Pons (tissue), 1 donor: ENCODE measurements at regions not wholly inside any gene's neighbourhood (a gene's known extent, or its start where the extent isn't known, plus 50 kb on each side); places are given as distances from the start of the nearest gene placed in this dataset.
A peak's percentile ranks its signal among the peaks of the same experiment; 100 is the strongest.
"Not testable (repeated sequence)": the region's sequence is repeated elsewhere in the genome, so short reads cannot be mapped to it uniquely, and the experiment has no call there.

Experiments used
- DNase-seq: peaks from one replicate; pipeline ENCODE4 v3.0.0-alpha.2; 2016; ENCODE audit warnings: low spot score

DNA sequence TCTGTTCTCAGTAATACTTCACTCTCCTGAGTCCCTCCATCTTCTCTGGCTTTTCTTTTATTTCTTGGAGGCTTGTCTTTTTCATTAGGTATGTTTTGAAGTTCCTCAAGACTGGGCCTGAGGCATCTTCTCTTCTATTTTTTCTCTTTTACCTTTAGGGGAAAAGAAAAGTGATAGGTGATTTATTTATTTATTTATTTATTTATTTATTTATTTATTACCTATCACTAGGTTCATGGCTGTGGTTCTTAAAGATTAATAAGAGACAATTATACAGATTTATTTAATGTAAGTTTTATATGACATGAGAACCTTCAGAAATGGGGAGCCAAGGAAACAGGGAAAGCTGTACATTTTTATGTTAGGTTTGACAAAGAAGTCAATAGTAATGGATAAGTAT, 330.3 kb upstream of the RBMS3 start:
- DNase-seq: no peak

DNA sequence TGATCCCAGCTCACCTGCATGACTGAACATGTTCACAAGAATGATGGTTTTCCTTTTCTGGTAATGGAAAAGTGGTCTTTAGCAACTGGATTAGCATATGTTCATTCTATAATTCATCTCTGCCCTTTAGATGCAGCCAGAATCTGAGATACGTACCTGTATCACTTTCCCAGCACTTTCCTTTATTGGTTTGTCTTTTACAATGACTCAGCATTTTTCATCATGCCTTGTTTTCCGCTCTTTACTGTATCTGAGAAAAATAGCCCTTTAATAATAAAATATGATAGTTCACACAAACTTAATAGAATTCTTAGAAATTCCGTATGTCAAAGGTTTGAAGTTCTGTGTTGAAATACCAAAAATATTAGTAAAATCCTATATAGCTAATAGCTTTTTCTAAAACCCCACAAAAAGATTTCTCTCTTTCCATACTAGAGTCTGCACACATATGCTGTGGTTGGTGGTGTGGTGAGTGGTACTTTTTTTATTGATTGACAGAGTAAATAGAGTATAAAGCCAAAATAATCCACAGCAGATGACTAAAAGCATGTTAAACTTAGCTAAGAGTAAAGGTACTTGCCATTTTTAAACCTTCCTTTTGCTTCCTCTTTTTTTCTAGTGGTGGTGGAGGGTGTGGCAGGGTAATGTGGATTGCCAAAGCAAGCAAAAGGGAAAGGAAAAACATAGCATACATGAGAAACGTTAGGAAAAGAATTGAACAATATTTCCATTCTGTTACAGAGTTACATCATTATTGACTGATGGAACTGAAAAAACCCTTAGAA, 328.9 kb upstream of the RBMS3 start:
- DNase-seq: no peak

DNA sequence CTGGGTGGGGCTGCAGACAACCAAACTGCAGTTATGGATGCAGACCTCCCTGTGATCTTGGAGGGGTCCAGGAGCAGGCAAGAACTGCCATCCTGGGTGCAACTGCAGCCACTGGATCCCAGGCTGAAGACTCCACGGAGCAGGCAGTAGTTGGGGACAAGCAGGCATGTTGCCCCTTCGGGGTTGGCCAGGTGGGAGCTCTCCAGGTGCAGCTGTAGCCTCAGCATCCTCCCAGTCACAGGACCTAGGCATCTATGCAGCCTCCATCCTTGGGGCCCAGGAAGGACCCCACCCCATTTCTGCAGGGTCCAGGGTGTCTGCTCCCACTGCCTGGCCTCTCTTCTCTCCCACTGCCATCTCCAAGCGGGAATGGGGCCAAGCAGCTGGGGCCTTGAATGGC, 322.2 kb upstream of the RBMS3 start:
- no peak for DNase-seq

DNA sequence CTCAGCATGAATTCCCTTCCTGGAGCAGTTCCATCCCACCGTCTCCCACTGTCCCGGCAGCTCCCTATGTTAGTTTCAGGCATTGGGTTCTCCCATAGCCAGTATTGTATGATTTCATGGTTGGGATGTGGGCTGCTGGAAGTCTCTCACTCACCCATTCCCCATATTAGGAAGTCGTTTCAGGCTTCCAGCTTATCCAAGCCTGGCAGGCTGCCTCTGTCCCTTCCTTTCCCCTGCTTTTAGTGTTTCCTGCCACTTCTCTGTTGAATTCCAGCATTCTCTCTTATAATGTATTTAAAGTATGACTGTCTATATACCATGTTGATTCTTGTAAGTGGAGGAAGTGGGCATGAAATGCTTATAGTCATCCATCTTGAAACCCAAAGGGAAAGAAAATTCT, 309.7 kb upstream of the RBMS3 start:
- no peak for DNase-seq

DNA sequence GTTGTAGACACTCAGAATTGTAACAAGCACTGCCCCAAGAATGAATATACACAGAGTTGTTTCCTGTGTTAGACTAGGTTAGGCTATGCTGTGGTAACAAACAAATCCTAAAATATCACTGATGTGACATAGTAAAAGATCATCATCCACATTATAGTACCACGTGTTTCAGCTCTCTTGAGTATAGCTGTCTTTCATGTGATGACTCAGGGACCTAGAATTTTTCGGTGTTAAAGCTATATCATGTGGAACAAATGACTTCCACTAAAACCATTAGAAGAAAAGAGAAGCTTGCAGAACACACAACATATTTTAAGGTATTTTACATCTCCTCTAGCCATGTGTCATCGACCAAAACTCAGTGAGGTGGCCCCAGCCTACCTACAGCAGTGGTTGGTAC, 307.9 kb upstream of the RBMS3 start:
- DNase-seq: no peak

- DNase-seq: no peak
Measured at GRCh38 chr3:28973609-28974008, 307.3 kb upstream of the RBMS3 start.

DNA sequence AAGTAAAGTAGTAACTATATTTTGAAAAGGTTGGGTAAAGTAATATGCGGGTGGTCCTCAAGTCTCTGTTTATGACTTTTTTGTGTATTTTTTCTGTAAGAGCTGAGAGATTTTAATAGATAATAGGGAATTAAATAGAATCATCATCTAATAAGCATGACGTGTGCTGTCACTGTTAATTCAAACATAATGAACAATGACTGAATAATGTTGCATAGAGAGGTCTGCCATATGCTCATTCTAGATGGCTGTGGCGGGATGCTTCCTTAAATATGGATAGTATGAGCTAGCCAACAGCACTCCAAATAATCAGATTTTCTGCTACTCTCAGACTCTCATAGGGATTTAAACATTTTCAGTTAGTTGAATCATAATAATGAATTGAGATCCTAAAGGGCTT, 302.8 kb upstream of the RBMS3 start:
- DNase-seq: no peak

GRCh38 chr3:28980131-28980530, 300.7 kb upstream of the RBMS3 start:
- DNase-seq: no peak

DNA sequence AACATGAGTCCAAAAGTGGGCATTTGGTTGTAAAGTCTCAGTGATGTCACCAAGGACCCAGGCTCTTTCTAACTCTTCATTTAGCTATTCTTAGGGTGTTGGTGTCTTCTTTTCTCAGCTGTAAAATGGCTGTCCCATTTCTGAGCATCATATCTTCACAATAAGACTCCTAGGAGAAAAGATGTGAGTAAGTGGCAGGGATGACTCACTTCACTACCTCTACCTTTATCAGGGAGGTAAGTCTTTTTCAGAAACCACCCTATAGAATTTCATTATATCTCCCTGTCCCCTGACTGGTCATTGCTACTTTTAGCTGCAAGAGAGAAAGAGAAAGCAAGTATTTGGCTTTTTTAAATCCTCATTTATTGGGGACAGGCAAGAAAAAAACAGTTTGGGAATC, 300.2 kb upstream of the RBMS3 start:
- no peak for DNase-seq

DNA sequence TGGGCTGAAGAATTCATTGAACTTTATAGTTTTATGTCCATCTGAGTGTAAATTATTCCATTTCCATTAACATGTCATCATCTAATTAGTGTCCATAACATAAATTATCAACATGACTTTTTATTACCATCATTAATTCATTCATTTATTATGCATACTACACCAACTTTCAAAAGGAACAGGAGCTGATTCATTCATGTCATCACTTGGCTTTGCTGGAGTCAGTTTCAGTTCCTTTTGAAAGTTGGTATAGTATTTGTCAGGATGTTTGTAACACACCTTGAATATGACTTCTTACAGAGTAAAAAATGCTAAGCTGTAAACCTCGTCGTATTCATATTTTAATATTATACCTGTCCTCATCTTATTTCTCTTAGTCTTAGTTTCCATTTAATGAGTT, 298.0 kb upstream of the RBMS3 start:
- DNase-seq: no peak

DNA sequence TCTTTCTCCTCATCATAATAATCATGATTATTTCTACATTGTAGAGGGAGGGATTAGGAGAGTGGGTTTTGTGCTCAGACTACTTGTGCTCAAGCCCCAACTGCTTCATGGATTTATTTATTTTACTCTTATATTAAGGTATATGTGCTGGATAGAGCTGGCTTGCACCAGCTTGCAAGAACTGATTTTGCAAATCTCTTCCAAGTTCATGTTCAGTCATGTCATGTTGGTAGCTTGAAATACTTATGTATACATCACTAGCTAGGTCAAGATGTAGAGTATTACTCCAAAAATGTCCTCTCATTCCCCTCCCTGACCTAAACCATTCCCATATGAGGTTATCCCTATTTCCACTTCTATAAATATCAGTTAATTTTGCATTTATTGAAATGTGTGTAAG, 293.9 kb upstream of the RBMS3 start:
- DNase-seq: no peak

- peak; percentile 3 for DNase-seq
Measured at GRCh38 chr3:28989646-28990089, 291.2 kb upstream of the RBMS3 start.

GRCh38 chr3:28994161-28994905, 286.5 kb upstream of the RBMS3 start:
- DNase-seq: no peak

DNA sequence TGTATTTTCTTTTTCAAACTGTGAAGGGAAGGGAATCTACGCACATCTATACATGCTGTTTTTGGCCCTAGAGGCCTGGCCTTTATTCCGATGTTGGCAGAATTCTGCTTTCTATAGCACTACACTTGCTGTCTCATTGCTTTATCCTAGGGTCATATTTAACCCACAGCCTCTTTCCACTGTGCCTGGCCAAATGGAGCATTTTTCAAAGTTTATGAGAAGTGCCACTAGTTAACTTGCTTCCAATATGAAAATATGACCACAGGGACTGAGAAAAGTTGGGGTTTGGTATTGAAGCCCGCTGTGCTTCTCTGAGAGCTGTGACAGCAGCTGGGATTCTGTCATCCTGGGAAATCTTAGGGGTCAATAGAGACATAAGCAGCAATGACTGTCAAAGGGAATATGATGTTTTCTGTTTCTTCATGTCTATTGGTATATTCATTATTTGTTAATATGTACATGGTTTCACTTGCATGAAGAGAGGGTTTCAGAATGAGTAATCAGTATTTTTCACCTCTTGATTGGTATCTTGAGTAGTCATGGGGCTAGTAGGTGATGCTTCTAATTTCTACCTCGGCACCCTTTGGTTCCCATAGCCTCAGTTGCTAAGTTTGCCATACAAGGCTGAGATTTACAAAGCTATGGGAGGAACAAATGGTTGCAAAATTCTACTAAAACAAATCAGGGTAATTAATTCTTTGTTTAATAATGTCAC, 275.8 kb upstream of the RBMS3 start:
- DNase-seq: no peak

DNA sequence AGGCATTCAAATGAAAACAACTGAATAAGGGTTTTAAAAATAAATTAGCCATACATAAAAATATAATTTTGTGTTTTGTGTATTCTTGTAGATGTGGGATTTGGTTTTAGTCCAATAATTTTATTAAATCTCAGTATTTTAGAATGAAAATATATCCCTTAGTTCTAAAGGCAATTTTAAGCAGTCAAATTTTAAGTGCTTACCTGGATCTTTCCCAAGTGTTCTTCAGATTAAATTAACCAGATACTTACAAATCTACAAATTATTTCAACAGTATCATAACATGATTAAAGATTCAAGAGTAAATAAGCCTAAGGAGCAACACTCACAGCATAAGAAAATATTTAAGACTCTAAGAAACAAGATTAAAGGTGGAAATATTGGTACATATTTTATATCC, 275.0 kb upstream of the RBMS3 start:
- DNase-seq: no peak

DNA sequence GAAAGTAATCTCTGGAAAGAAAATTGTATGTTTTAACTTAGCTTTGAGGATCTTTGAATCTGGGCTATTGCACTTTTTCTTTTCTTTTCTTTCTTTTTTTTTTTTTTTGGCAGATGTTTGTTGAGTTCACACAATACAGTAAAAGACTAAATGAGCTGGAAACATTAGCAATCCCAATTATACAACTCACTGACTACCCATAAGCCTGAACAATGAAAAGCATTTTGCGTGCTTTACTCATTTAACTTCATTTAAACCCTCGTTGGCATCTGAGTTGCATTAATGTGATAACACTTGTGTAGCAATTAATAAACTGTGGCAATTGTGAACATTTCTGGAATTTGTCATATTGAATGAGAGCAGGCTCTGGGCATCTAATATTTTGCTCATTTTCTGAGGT, 269.4 kb upstream of the RBMS3 start:
- peak; percentile 19 for DNase-seq

GRCh38 chr3:29011966-29012365, 268.9 kb upstream of the RBMS3 start:
- DNase-seq: no peak

DNA sequence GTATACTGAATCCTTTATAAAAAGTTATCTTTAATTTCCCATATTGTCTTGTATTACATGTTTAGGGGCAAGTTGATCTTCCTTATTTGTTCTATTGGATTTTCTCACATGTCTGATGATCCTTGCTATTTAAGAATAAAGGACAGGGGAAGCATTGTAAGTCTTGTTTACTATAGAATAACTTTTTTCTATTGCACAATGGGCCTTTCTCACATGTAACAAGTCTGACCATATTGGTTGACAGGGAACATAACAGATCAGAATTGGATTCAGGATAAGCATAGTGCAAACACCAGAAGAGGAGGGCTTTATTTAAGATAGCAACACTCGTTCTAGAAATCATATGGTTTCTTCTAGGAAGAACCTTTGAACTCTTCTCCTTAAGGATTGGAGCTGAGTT, 257.9 kb upstream of the RBMS3 start:
- peak; percentile 19 for DNase-seq

DNA sequence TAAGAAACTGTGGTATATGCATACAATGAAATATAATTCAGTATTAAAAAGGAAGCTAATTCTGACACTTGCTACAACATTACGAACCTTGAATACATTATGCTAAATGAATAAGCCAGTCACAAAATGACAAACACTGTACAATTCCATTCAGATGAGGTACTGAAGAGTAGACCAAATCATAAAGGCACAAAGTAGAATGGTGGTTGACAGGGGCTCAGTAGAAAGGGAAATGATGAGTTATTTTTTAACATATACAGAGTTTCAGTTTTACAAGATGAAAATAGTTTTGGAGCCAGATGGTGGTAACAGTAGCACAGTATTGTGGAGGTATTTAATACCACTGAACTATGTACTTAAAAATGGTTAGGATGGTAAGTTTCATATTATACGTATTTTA, 254.6 kb upstream of the RBMS3 start:
- no peak for DNase-seq

- no peak for DNase-seq
Measured at GRCh38 chr3:29026959-29027358, 253.9 kb upstream of the RBMS3 start.

DNA sequence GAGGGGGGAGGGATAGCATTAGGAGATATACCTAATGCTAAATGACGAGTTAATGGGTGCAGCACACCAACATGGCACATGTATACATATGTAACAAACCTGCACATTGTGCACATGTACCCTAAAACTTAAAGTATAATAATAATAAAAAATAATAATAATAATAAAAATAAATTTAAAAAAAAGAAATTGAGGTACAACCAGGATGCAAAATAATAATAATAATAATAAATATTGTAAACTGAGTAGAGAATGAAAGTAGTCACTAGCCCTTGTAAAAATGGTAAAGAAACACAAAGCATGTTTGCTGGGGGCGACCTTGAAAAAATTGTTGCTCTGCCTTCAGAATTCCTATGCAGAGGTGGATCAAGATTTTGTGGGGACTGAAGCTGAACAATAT, 249.7 kb upstream of the RBMS3 start:
- DNase-seq: not testable (repeated sequence)

DNA sequence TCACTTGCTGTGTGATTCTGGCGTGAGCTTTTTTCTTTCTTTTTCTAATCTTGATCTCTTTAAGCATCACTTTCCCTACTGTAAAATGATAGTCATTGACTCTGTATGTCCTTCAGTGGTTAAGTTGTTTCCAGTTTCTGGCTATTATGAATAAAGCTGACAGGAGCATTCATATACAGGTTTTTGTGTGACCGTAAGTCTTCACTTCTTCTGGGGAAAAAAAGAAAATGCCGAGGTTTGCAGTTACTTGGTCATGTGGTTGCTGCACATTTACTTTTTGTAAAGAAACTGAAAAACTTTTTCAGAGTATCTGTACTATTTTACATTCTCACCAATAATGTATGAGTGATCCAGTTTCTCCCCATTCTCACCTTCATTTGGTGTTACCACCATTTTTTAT, 247.4 kb upstream of the RBMS3 start:
- DNase-seq: no peak

DNA sequence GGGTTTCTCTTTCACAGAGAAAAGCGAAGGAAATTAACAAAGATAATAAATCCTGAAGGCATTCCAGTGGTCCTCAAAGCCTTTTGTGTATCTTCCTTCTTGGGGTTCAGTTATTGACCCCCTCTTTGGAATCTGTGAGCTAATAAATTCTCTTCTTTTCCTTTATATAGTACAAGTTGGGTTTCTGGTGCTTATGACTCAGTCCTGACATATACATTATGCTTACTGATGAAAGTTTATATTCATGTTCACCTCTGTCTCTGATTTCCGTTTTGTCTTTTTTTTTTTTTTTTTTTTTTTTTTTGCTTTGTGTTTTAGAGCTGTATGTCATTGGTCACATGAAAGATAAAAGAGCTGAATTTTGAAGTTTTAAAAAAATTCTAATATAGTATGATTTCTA, 230.7 kb upstream of the RBMS3 start:
- DNase-seq: no peak
